ENCODE measurements at regions not wholly inside any gene's neighbourhood (a gene's known extent, or its start where the extent isn't known, plus 50 kb on each side); places are given as distances from the start of the nearest gene placed in this dataset.

- no peak overlapping the region for H3K9ac ChIP-seq (ENCODE audit: low read length)
- H3K36me3 ChIP-seq (ENCODE audit: insufficient read depth, low read length) = no peaks in the 10 kb centered on the region
- H3K27ac ChIP-seq (ENCODE audit: low read length) = no peak overlapping the region
- no peak overlapping the region for H3K4me2 ChIP-seq (ENCODE audit: low read length)
- no peaks in the 10 kb centered on the region for H3F3A ChIP-seq (ENCODE audit: insufficient read depth, low read length, poor library complexity, severe bottlenecking)
- H4K20me1 ChIP-seq (ENCODE audit: insufficient read depth) = no peaks in the 10 kb centered on the region
- H2AFZ ChIP-seq (ENCODE audit: low read depth, low read length) = no peak overlapping the region
- no peak overlapping the region for H3K4me3 ChIP-seq (ENCODE audit: low read length)
- no peaks in the 10 kb centered on the region for H3K9me3 ChIP-seq (ENCODE audit: low read length)
- H3K79me2 ChIP-seq (replicated peaks; ENCODE audit: insufficient read depth, low read length) = no peaks in the 10 kb centered on the region
- H3K27me3 ChIP-seq (ENCODE audit: insufficient read depth, low read depth, low read length) = no peaks in the 10 kb centered on the region
- no peak for TF ChIP-seq TAF1 (IDR thresholded peaks at IDR 0.05; ENCODE audit: low read depth)
- TF ChIP-seq RAD21 (conservative IDR thresholded peaks at IDR 0.05) = no peak
- TF ChIP-seq, protein P1, sequence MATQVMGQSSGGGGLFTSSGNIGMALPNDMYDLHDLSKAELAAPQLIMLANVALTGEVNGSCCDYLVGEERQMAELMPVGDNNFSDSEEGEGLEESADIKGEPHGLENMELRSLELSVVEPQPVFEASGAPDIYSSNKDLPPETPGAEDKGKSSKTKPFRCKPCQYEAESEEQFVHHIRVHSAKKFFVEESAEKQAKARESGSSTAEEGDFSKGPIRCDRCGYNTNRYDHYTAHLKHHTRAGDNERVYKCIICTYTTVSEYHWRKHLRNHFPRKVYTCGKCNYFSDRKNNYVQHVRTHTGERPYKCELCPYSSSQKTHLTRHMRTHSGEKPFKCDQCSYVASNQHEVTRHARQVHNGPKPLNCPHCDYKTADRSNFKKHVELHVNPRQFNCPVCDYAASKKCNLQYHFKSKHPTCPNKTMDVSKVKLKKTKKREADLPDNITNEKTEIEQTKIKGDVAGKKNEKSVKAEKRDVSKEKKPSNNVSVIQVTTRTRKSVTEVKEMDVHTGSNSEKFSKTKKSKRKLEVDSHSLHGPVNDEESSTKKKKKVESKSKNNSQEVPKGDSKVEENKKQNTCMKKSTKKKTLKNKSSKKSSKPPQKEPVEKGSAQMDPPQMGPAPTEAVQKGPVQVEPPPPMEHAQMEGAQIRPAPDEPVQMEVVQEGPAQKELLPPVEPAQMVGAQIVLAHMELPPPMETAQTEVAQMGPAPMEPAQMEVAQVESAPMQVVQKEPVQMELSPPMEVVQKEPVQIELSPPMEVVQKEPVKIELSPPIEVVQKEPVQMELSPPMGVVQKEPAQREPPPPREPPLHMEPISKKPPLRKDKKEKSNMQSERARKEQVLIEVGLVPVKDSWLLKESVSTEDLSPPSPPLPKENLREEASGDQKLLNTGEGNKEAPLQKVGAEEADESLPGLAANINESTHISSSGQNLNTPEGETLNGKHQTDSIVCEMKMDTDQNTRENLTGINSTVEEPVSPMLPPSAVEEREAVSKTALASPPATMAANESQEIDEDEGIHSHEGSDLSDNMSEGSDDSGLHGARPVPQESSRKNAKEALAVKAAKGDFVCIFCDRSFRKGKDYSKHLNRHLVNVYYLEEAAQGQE (IDR thresholded peaks at IDR 0.05; ENCODE audit: borderline replicate concordance) = no peak
- no peak for TF ChIP-seq POLR2AphosphoS5 (IDR thresholded peaks at IDR 0.05)
- no peak for TF ChIP-seq EZH2 (IDR thresholded peaks at IDR 0.05; ENCODE audit: borderline replicate concordance, insufficient read depth, low read length, poor library complexity, severe bottlenecking)
- no peak for TF ChIP-seq SMC3 (conservative IDR thresholded peaks at IDR 0.05; ENCODE audit: poor library complexity)
- TF ChIP-seq, protein P2, sequence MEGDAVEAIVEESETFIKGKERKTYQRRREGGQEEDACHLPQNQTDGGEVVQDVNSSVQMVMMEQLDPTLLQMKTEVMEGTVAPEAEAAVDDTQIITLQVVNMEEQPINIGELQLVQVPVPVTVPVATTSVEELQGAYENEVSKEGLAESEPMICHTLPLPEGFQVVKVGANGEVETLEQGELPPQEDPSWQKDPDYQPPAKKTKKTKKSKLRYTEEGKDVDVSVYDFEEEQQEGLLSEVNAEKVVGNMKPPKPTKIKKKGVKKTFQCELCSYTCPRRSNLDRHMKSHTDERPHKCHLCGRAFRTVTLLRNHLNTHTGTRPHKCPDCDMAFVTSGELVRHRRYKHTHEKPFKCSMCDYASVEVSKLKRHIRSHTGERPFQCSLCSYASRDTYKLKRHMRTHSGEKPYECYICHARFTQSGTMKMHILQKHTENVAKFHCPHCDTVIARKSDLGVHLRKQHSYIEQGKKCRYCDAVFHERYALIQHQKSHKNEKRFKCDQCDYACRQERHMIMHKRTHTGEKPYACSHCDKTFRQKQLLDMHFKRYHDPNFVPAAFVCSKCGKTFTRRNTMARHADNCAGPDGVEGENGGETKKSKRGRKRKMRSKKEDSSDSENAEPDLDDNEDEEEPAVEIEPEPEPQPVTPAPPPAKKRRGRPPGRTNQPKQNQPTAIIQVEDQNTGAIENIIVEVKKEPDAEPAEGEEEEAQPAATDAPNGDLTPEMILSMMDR (IDR thresholded peaks at IDR 0.05; ENCODE audit: poor library complexity, severe bottlenecking) = no peak
- TF ChIP-seq MXI1 (conservative IDR thresholded peaks at IDR 0.05; ENCODE audit: poor library complexity, severe bottlenecking) = no peak
- TF ChIP-seq EP300 (conservative IDR thresholded peaks at IDR 0.05; ENCODE audit: poor library complexity, severe bottlenecking) = no peak
- H3K9me2 ChIP-seq (ENCODE audit: insufficient read depth, low read length) = no peaks in the 10 kb centered on the region
Measured at GRCh38 chr9:105873801-105874200, 179.5 kb downstream of the TMEM38B start.

- H4K20me1 ChIP-seq (ENCODE audit: insufficient read depth) = no peaks in the 10 kb centered on the region
- no peaks in the 10 kb centered on the region for H3K36me3 ChIP-seq (ENCODE audit: insufficient read depth, low read length)
- H3K27me3 ChIP-seq (ENCODE audit: insufficient read depth, low read depth, low read length) = no peaks in the 10 kb centered on the region
- no peak overlapping the region for H3K9ac ChIP-seq (ENCODE audit: low read length)
- H3K4me2 ChIP-seq (ENCODE audit: low read length) = no peak overlapping the region
- H3K9me3 ChIP-seq (ENCODE audit: low read length) = no peaks in the 10 kb centered on the region
- no peaks in the 10 kb centered on the region for H3K9me2 ChIP-seq (ENCODE audit: insufficient read depth, low read length)
- H2AFZ ChIP-seq (ENCODE audit: low read depth, low read length) = no peak overlapping the region
- H3F3A ChIP-seq (ENCODE audit: insufficient read depth, low read length, poor library complexity, severe bottlenecking) = no peaks in the 10 kb centered on the region
- H3K4me3 ChIP-seq (ENCODE audit: low read length) = no peak overlapping the region
- H3K27ac ChIP-seq (ENCODE audit: low read length) = no peak overlapping the region
- H3K79me2 ChIP-seq (replicated peaks; ENCODE audit: insufficient read depth, low read length) = no peaks in the 10 kb centered on the region
- TF ChIP-seq MXI1 (conservative IDR thresholded peaks at IDR 0.05; ENCODE audit: poor library complexity, severe bottlenecking) (no peak), EP300 (conservative IDR thresholded peaks at IDR 0.05; ENCODE audit: poor library complexity, severe bottlenecking) (no peak), TAF1 (IDR thresholded peaks at IDR 0.05; ENCODE audit: low read depth) (no peak), POLR2AphosphoS5 (IDR thresholded peaks at IDR 0.05) (no peak), RAD21 (conservative IDR thresholded peaks at IDR 0.05) (no peak), SMC3 (conservative IDR thresholded peaks at IDR 0.05; ENCODE audit: poor library complexity) (no peak), EZH2 (IDR thresholded peaks at IDR 0.05; ENCODE audit: borderline replicate concordance, insufficient read depth, low read length, poor library complexity, severe bottlenecking) (no peak)
- TF ChIP-seq, protein P1 (IDR thresholded peaks at IDR 0.05; ENCODE audit: borderline replicate concordance) = no peak
- TF ChIP-seq, protein P2 (IDR thresholded peaks at IDR 0.05; ENCODE audit: poor library complexity, severe bottlenecking) = no peak
Measured at GRCh38 chr9:105877721-105878120, 183.4 kb downstream of the TMEM38B start.

Data from neural cell (in vitro differentiated cells).